ENCODE measurements at regions not wholly inside any gene's neighbourhood (a gene's known extent, or its start where the extent isn't known, plus 50 kb on each side); places are given as distances from the start of the nearest gene placed in this dataset.

GRCh38 chr6:140854318-140854717, 1278.4 kb upstream of the GJE1 start:
- ATAC-seq (ENCODE audit: low FRiP score) (no peak), DNase-seq (ENCODE audit: low spot score) (no peak)
- TF ChIP-seq, protein P1, sequence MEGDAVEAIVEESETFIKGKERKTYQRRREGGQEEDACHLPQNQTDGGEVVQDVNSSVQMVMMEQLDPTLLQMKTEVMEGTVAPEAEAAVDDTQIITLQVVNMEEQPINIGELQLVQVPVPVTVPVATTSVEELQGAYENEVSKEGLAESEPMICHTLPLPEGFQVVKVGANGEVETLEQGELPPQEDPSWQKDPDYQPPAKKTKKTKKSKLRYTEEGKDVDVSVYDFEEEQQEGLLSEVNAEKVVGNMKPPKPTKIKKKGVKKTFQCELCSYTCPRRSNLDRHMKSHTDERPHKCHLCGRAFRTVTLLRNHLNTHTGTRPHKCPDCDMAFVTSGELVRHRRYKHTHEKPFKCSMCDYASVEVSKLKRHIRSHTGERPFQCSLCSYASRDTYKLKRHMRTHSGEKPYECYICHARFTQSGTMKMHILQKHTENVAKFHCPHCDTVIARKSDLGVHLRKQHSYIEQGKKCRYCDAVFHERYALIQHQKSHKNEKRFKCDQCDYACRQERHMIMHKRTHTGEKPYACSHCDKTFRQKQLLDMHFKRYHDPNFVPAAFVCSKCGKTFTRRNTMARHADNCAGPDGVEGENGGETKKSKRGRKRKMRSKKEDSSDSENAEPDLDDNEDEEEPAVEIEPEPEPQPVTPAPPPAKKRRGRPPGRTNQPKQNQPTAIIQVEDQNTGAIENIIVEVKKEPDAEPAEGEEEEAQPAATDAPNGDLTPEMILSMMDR (IDR thresholded peaks at IDR 0.05), result no peak

DNA sequence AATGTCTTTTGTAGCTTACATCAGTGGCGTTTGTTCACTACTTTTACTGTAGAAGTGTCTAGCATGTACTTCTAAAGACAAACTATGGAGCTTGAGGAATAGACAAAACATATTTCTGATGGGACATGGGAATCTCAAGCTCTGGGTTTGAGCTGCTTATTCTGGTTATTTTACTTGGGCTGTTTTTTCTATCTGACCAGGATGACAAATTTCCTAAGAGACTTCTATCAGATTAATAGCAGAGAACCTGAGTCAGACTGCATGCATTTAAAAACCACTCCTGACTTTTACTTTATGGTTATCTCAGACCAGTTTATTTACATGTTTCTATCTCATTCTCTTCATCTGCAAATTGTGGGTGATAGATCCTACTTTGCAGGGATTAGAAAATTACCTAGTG, 1282.3 kb upstream of the GJE1 start:
- DNase-seq (ENCODE audit: low spot score), result no peak
- ATAC-seq (ENCODE audit: low FRiP score), result no peak
- TF ChIP-seq, protein P1 (IDR thresholded peaks at IDR 0.05), result no peak

- no peak for ATAC-seq (ENCODE audit: low FRiP score)
- DNase-seq (ENCODE audit: low spot score), result no peak
- TF ChIP-seq, protein P1 (IDR thresholded peaks at IDR 0.05), result no peak
Observed at GRCh38 chr6:140849456-140849855, 1283.3 kb upstream of the GJE1 start.

GRCh38 chr6:140847262-140847645, 1285.5 kb upstream of the GJE1 start:
- TF ChIP-seq, protein P1 (IDR thresholded peaks at IDR 0.05), result no peak
- ATAC-seq (ENCODE audit: low FRiP score), result no peak
- no peak for DNase-seq (ENCODE audit: low spot score)

GRCh38 chr6:140846503-140847261, 1286.0 kb upstream of the GJE1 start:
- TF ChIP-seq, protein P1 (IDR thresholded peaks at IDR 0.05), result no peak
- no peak for DNase-seq (ENCODE audit: low spot score)
- no peak for ATAC-seq (ENCODE audit: low FRiP score)

DNA sequence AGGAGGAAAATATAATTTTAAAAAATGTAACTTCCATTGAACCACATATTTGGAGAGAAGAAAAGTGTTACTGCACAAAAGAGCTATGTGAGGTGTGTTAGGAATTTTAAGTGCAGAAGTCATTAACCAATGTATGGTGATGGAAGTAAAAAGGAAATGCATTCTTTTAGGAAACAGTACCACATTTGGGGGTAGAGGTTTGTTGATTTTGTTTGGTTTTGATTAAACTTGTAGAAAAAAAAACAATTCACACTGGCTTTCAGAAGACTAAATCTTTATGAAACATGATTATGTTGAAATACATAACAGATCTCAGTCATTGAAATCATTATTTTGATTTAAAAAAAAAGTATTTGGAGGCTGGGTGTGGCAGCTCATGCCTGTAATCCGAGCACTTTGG, 1287.0 kb upstream of the GJE1 start:
- ATAC-seq (ENCODE audit: low FRiP score) (no peak), DNase-seq (ENCODE audit: low spot score) (no peak)
- TF ChIP-seq, protein P1 (IDR thresholded peaks at IDR 0.05), result no peak

DNA sequence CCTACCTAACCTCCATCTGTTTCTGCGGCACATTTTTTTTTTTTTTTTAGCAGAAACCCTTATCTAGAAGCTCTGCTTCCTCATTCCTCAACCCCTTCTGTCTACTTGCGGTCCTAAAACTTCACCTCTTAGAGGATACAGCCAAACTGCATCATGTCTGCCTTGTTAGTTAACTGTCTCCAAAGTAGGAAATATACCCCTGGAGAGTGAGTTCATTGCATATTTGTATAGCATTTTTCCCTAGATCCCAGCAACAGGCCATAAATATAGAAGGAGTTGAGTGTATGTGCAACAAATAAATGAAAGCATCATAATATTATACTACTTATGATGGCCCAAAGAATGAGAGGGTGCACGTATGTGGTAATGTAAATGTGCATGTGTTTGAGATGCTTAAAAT, 1288.6 kb upstream of the GJE1 start:
- TF ChIP-seq, protein P1 (IDR thresholded peaks at IDR 0.05), result no peak
- DNase-seq (ENCODE audit: low spot score), result no peak
- ATAC-seq (ENCODE audit: low FRiP score), result no peak
